22Rv1 (cell line): ENCODE measurements at regions not wholly inside any gene's neighbourhood (a gene's known extent, or its start where the extent isn't known, plus 50 kb on each side); places are given as distances from the start of the nearest gene placed in this dataset.

Source experiments
- H3K27ac ChIP-seq: fragments of 450-650 bp; 2 replicates; pipeline ENCODE4 v1.5.1; 2017
- ZFX ChIP-seq: fragments of 450-650 bp; IDR thresholded peaks from 2 replicates; pipeline ENCODE4 v1.6.1; 2017; ENCODE audit warnings: antibody characterized with exemption, borderline replicate concordance
- TF ChIP-seq, protein P1 (sequence below): fragments of 450-650 bp; IDR thresholded peaks from 2 replicates; pipeline ENCODE4 v1.5.1; 2017; ENCODE audit warnings: mild to moderate bottlenecking

DNA sequence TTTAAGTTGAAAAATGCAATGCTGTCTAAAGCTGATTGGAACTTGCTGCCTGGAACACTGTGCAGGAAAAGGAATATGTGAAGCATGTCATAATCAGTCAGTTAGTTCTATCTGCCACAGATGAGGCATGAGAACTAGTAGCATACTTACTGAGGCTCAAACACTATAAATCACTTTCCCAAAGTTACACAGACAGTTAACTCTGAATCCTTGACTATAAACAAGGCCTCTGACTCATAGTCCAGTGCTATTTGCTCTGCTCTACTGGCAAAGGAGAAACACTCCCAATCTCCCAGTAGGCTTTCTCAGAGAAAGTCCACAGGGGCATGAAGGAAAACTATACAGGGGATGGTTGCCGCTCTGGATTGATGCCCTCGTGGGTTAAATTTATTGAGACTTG, 2078.4 kb upstream of the TENM3 start:
- H3K27ac ChIP-seq = no peak overlapping the region
- no peak for TF ChIP-seq ZFX
- TF ChIP-seq, protein P1, sequence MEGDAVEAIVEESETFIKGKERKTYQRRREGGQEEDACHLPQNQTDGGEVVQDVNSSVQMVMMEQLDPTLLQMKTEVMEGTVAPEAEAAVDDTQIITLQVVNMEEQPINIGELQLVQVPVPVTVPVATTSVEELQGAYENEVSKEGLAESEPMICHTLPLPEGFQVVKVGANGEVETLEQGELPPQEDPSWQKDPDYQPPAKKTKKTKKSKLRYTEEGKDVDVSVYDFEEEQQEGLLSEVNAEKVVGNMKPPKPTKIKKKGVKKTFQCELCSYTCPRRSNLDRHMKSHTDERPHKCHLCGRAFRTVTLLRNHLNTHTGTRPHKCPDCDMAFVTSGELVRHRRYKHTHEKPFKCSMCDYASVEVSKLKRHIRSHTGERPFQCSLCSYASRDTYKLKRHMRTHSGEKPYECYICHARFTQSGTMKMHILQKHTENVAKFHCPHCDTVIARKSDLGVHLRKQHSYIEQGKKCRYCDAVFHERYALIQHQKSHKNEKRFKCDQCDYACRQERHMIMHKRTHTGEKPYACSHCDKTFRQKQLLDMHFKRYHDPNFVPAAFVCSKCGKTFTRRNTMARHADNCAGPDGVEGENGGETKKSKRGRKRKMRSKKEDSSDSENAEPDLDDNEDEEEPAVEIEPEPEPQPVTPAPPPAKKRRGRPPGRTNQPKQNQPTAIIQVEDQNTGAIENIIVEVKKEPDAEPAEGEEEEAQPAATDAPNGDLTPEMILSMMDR = no peak

DNA sequence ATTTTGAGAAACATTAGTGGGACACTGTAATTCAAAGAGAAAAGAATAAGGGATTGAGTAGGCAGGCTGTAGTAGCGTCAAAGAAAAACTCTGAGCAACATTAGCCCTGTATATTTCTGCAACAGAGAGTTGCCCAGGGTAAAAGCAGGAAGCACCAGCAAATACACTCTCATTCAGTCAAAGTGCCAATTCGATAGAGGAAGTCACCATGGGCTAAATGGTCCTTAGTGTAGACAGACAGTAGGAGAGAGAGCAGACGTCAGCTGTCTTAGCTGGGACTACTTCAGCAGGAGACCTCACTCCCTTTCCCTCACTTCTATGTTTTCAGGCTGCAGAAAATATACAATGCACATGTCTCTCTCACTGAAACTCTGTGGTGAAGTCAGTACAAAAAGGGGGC, 2073.8 kb upstream of the TENM3 start:
- H3K27ac ChIP-seq = no peak overlapping the region

GRCh38 chr4:180169966-180170365, 2073.2 kb upstream of the TENM3 start:
- no peak overlapping the region for H3K27ac ChIP-seq
- TF ChIP-seq, protein P1 = no peak
- no peak for TF ChIP-seq ZFX

More for the DNA sequence above, 2073.8 kb upstream of the TENM3 start:
- TF ChIP-seq, protein P1 = no peak
- no peak for TF ChIP-seq ZFX

DNA sequence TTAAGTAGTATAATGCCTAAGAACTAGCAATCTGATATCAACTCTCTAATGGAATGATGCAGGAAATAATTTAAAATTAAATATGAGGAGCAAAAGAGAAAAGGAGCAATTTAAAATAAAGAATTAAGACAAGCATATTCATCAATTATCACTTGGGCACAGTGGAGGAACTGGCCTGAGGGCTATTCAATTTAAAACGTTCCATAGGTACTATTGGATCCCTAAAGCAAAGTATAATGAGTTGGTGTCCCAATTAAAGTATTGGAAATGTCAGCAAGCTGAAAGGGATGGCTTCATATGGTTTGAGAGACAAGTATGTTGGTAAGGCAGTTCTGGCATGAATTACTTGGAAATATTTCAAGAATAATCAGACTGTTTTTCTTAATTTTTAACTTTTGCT, 2064.1 kb upstream of the TENM3 start:
- no peak overlapping the region for H3K27ac ChIP-seq
- TF ChIP-seq ZFX = no peak
- TF ChIP-seq, protein P1 = no peak

GRCh38 chr4:180189666-180190065, 2053.5 kb upstream of the TENM3 start:
- H3K27ac ChIP-seq = no peak overlapping the region
- TF ChIP-seq, protein P1 = no peak
- TF ChIP-seq ZFX = no peak

DNA sequence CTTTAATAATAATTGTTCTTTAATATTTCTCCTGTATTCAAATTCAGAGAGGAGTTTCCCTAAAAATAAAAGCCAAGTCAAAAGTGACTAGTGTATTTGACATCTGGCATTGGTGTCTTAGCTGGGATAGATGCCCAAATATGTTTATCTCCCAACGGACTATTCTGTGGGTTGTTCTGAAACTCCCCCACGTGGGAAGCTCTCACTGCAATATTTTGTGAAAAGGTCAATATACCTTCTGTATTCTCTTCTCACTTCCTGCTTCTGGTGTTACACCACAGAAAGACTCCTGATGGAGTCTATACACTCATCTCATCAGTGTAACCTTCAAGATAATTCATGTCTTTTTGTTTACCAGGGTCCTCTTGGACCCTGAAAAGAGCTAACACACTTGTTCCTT, 2052.8 kb upstream of the TENM3 start:
- no peak overlapping the region for H3K27ac ChIP-seq
- TF ChIP-seq, protein P1 = no peak

- no peak for TF ChIP-seq ZFX
- TF ChIP-seq, protein P1 = no peak
Observed at GRCh38 chr4:180197471-180197870, 2045.7 kb upstream of the TENM3 start.

More at GRCh38 chr4:180197471-180197870, 2045.7 kb upstream of the TENM3 start:
- no peak overlapping the region for H3K27ac ChIP-seq
